ENCODE measurements at regions not wholly inside any gene's neighbourhood (a gene's known extent, or its start where the extent isn't known, plus 50 kb on each side); places are given as distances from the start of the nearest gene placed in this dataset.

DNA sequence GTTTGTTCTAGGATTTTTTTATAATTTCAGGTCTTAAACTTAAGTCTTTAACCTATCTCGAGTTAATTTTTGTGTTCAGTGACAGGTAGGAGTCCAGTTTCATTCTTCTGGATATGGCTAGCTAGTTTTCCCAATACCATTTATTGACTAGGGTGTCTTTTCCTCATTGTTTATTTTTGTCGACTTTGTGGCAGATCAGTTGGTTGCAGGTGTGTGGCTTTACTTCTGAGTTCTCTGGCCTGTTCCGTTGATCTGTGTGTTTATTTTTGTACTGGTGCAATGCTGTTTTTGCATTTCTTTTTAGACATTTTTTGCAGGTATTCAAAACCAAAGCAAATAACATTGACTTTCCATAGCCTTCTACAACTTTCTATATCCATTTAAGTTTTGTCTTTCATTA is 121.7 kb downstream of the ETNK1 start:
- Histone ChIP-seq H3K23me2 (ENCODE audit: insufficient read length, low read depth, low read length, poor library complexity, severe bottlenecking) (no peaks in the 10 kb centered on the region), H3K23ac (ENCODE audit: insufficient read length, low read depth, low read length) (no peak overlapping the region), H3K27me3 (ENCODE audit: insufficient read depth, low read length) (no peaks in the 10 kb centered on the region), H3K18ac (ENCODE audit: insufficient read length, low read depth, low read length) (no peak overlapping the region), H3K4me1 (ENCODE audit: insufficient read depth, low read length) (no peaks in the 10 kb centered on the region), H2AK5ac (ENCODE audit: insufficient read length, low read length) (no peak overlapping the region), H2BK12ac (ENCODE audit: insufficient read length, low read depth, low read length) (no peak overlapping the region), H3K79me1 (ENCODE audit: insufficient read depth, low read depth, low read length, poor library complexity, severe bottlenecking) (no peaks in the 10 kb centered on the region), H3K14ac (ENCODE audit: insufficient read depth, low read length) (no peak overlapping the region), H2BK5ac (ENCODE audit: insufficient read length, low read length) (no peak overlapping the region), H2BK20ac (ENCODE audit: low read depth, low read length, poor library complexity, severe bottlenecking) (no peak overlapping the region), H3K56ac (ENCODE audit: insufficient read length, low read depth, low read length) (no peak overlapping the region), H3K9ac (ENCODE audit: extremely low read depth, insufficient read length, low read length) (no peak overlapping the region), H3K79me2 (ENCODE audit: insufficient read depth, low read length) (no peaks in the 10 kb centered on the region), H2AFZ (ENCODE audit: low read length) (no peak overlapping the region), H4K20me1 (ENCODE audit: control insufficient read depth, insufficient read depth, insufficient read length) (no peaks in the 10 kb centered on the region), H4K91ac (ENCODE audit: insufficient read length, low read depth, low read length) (no peak overlapping the region), H3K4ac (ENCODE audit: low read depth, low read length) (no peak overlapping the region), H4K8ac (replicated peaks; ENCODE audit: insufficient read length, low read depth, low read length) (no peak overlapping the region), H2BK120ac (ENCODE audit: low read depth, low read length, poor library complexity, severe bottlenecking) (no peak overlapping the region), H4K5ac (ENCODE audit: insufficient read length, low read depth, low read length) (no peak overlapping the region), H3K9me3 (ENCODE audit: control insufficient read depth, low read depth, low read length) (no peaks in the 10 kb centered on the region), H3T11ph (ENCODE audit: low read length) (no peak overlapping the region), H2BK15ac (ENCODE audit: low read depth, low read length) (no peak overlapping the region), H3K27ac (ENCODE audit: insufficient read length, low read depth, low read length) (no peak overlapping the region), H3K4me2 (ENCODE audit: insufficient read depth, insufficient read length, low read length) (no peak overlapping the region)
- Mint-ChIP-seq H3K4me1 (peaks cover 6 to 12% of the 10 kb centered on the region in 2 experiments), H3K27me3 (ENCODE audit: low read depth) (no peaks in the 10 kb centered on the region), H3K4me3 (no peak overlapping the region), H3K36me3 (ENCODE audit: insufficient read depth in 1 of 3, low read depth in 3 of 3) (peaks cover 0 to 2% (median 0%) of the 10 kb centered on the region in 3 experiments; a peak in 1 of 7 replicates), H3K27ac (no peak overlapping the region), H3K9me3 (no peaks in the 10 kb centered on the region)
- no CpG with 5 or more reads among the region's 3 CpGs for WGBS (ENCODE audit: extremely low coverage, insufficient read length, low lambda C conversion rate)
- no peak for DNase-seq
- TF ChIP-seq CTCF (conservative IDR thresholded peaks at IDR 0.05): no peak
